Bronchial epithelial cell (primary cell): ENCODE measurements at regions not wholly inside any gene's neighbourhood (a gene's known extent, or its start where the extent isn't known, plus 50 kb on each side); places are given as distances from the start of the nearest gene placed in this dataset.
"Not testable (repeated sequence)": the region's sequence is repeated elsewhere in the genome, so short reads cannot be mapped to it uniquely, and the experiment has no call there.

ENCODE experiments used
- DNase-seq: peaks from one replicate; pipeline ENCODE4 v3.0.0-alpha.2; 2010; ENCODE audit warnings: low read depth
- FAIRE-seq: peaks from 2 replicates; lab custom pipeline; 2011; peaks lifted over from hg19 to GRCh38; lab: Jason Lieb, UNC
- H3K27me3 ChIP-seq: 2 replicates; pipeline ENCODE4 v1.5.1; 2011; ENCODE audit warnings: low read length; ENCODE audit not compliant: control insufficient read depth, insufficient read depth
- H3K36me3 ChIP-seq: 2 replicates; pipeline ENCODE4 v1.5.1; 2011; ENCODE audit warnings: low read length; ENCODE audit not compliant: control insufficient read depth, insufficient read depth
- H3K4me3 ChIP-seq: 2 replicates; pipeline ENCODE4 v1.5.1; 2011; ENCODE audit warnings: mild to moderate bottlenecking, low read depth, low read length, control low read depth
- CTCF ChIP-seq: IDR thresholded peaks from 2 replicates; pipeline ENCODE4 v1.5.1; 2011; ENCODE audit warnings: mild to moderate bottlenecking, moderate library complexity, low read length, control low read depth, inconsistent platforms; ENCODE audit not compliant: insufficient read depth, severe bottlenecking

- no peak for FAIRE-seq
- no peak for TF ChIP-seq CTCF
- H3K27me3 ChIP-seq: no peaks in the 10 kb centered on the region
- no peak for DNase-seq
- H3K36me3 ChIP-seq: no peaks in the 10 kb centered on the region
- H3K4me3 ChIP-seq: no peak overlapping the region
These were observed 322.8 kb upstream of the PRICKLE1 start for GRCh38 chr12:42912367-42912766.

- no peaks in the 10 kb centered on the region for H3K36me3 ChIP-seq
- DNase-seq (peak; percentile 63), FAIRE-seq (no peak)
- H3K4me3 ChIP-seq: no peak overlapping the region
- H3K27me3 ChIP-seq: no peaks in the 10 kb centered on the region
- no peak for TF ChIP-seq CTCF
These were observed 321.1 kb upstream of the PRICKLE1 start for GRCh38 chr12:42910656-42911055.

- DNase-seq: no peak
- no peak overlapping the region for H3K4me3 ChIP-seq
These were observed 319.2 kb upstream of the PRICKLE1 start for GRCh38 chr12:42908712-42909111.

GRCh38 chr12:42906801-42907200, 317.3 kb upstream of the PRICKLE1 start:
- not testable (repeated sequence) for DNase-seq, H3K4me3 ChIP-seq, H3K27me3 ChIP-seq, FAIRE-seq, H3K36me3 ChIP-seq

More at GRCh38 chr12:42908712-42909111, 319.2 kb upstream of the PRICKLE1 start:
- H3K27me3 ChIP-seq: no peaks in the 10 kb centered on the region
- no peaks in the 10 kb centered on the region for H3K36me3 ChIP-seq
- no peak for TF ChIP-seq CTCF
- no peak for FAIRE-seq

- no peaks in the 10 kb centered on the region for H3K27me3 ChIP-seq
- no peak for TF ChIP-seq CTCF
- DNase-seq: no peak
- no peak for FAIRE-seq
- H3K36me3 ChIP-seq: no peaks in the 10 kb centered on the region
- H3K4me3 ChIP-seq: no peak overlapping the region
These were observed 315.8 kb upstream of the PRICKLE1 start for GRCh38 chr12:42905419-42905705.

GRCh38 chr12:42904683-42905418, 315.3 kb upstream of the PRICKLE1 start:
- no peak overlapping the region for H3K4me3 ChIP-seq
- H3K27me3 ChIP-seq: no peaks in the 10 kb centered on the region
- TF ChIP-seq CTCF: no peak
- DNase-seq (no peak), FAIRE-seq (no peak)
- no peaks in the 10 kb centered on the region for H3K36me3 ChIP-seq
